Testis (tissue), 2 donors: ENCODE measurements at regions not wholly inside any gene's neighbourhood (a gene's known extent, or its start where the extent isn't known, plus 50 kb on each side); places are given as distances from the start of the nearest gene placed in this dataset.

Source experiments
- POLR2A ChIP-seq: fragments of 450-650 bp; IDR thresholded peaks from one replicate; pipeline ENCODE4 v1.6.1; 2017; ENCODE audit warnings: antibody characterized with exemption, mild to moderate bottlenecking, moderate library complexity
- TF ChIP-seq, protein P1 (sequence below), 3 experiments: fragments of 450-650 bp in 2 of 3; fragments of 200-600 bp in 1 of 3; sonication (generic) in 1 of 3; IDR thresholded peaks; one replicate each; pipeline ENCODE4 v1.5.1; 2016 to 2019; ENCODE audit warnings: antibody characterized with exemption in 3 of 3, mild to moderate bottlenecking in 2 of 3, moderate library complexity in 1 of 3

DNA sequence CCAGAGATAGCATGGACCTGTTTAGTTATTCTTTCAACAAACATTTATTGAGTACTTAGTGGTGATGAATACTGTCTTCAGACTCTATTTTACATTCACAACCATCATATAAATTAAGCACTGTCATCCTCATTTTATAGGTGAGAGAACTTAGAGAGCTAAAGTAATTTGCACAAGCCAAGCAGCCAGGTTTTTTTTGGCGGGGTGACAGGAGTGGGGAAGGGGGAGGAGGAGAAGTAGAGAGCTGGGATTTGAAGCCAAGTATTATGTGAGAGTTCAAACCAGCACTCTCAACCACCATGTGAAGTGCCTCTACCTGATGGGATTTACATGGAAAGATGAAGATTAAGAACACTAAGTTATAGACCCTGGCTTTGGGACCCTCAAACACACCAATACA is 547.4 kb upstream of the IL12A start:
- TF ChIP-seq, protein P1, sequence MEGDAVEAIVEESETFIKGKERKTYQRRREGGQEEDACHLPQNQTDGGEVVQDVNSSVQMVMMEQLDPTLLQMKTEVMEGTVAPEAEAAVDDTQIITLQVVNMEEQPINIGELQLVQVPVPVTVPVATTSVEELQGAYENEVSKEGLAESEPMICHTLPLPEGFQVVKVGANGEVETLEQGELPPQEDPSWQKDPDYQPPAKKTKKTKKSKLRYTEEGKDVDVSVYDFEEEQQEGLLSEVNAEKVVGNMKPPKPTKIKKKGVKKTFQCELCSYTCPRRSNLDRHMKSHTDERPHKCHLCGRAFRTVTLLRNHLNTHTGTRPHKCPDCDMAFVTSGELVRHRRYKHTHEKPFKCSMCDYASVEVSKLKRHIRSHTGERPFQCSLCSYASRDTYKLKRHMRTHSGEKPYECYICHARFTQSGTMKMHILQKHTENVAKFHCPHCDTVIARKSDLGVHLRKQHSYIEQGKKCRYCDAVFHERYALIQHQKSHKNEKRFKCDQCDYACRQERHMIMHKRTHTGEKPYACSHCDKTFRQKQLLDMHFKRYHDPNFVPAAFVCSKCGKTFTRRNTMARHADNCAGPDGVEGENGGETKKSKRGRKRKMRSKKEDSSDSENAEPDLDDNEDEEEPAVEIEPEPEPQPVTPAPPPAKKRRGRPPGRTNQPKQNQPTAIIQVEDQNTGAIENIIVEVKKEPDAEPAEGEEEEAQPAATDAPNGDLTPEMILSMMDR (IDR thresholded peaks at IDR 0.05): no peak
- no peak for TF ChIP-seq POLR2A
